GM18502 (cell line): ENCODE measurements at regions not wholly inside any gene's neighbourhood (a gene's known extent, or its start where the extent isn't known, plus 50 kb on each side); places are given as distances from the start of the nearest gene placed in this dataset.
"Not testable (repeated sequence)": the region's sequence is repeated elsewhere in the genome, so short reads cannot be mapped to it uniquely, and the experiment has no call there.

ENCODE experiments used
- ATAC-seq: cut with Tn5 transposase; IDR thresholded peaks from one replicate; pipeline ENCODE4 v1.9.1; 2021; ENCODE audit warnings: mild to moderate bottlenecking; ENCODE audit not compliant: unreplicated experiment, poor library complexity

GRCh38 chr4:187499956-187500355, 495.6 kb upstream of the ZFP42 start:
- no peak for ATAC-seq

- ATAC-seq: no peak
Observed at GRCh38 chr4:187500796-187501195, 494.8 kb upstream of the ZFP42 start.

- no peak for ATAC-seq
Observed at GRCh38 chr4:187501731-187502130, 493.8 kb upstream of the ZFP42 start.

- no peak for ATAC-seq
Observed at GRCh38 chr4:187504974-187505797, 490.4 kb upstream of the ZFP42 start.

GRCh38 chr4:187505798-187506141, 489.8 kb upstream of the ZFP42 start:
- ATAC-seq: not testable (repeated sequence)

GRCh38 chr4:187516224-187516623, 479.3 kb upstream of the ZFP42 start:
- no peak for ATAC-seq

- ATAC-seq: no peak
Observed at GRCh38 chr4:187541666-187542065, 453.9 kb upstream of the ZFP42 start.

- ATAC-seq: no peak
Observed at GRCh38 chr4:187544461-187545053, 451.0 kb upstream of the ZFP42 start.

GRCh38 chr4:187547316-187547715, 448.3 kb upstream of the ZFP42 start:
- no peak for ATAC-seq

- no peak for ATAC-seq
Observed at GRCh38 chr4:187550256-187550950, 445.2 kb upstream of the ZFP42 start.

- ATAC-seq: no peak
Observed at GRCh38 chr4:187552781-187553180, 442.8 kb upstream of the ZFP42 start.

- no peak for ATAC-seq
Observed at GRCh38 chr4:187555174-187555573, 440.4 kb upstream of the ZFP42 start.

GRCh38 chr4:187558391-187558790, 437.2 kb upstream of the ZFP42 start:
- ATAC-seq: no peak

- ATAC-seq: no peak
Observed at GRCh38 chr4:187562345-187562744, 433.2 kb upstream of the ZFP42 start.

GRCh38 chr4:187565416-187565815, 430.2 kb upstream of the ZFP42 start:
- ATAC-seq: no peak

GRCh38 chr4:187569871-187570270, 425.7 kb upstream of the ZFP42 start:
- no peak for ATAC-seq

- no peak for ATAC-seq
Observed at GRCh38 chr4:187575706-187576105, 419.9 kb upstream of the ZFP42 start.

- no peak for ATAC-seq
Observed at GRCh38 chr4:187576751-187577150, 418.8 kb upstream of the ZFP42 start.

GRCh38 chr4:187577941-187578480, 417.6 kb upstream of the ZFP42 start:
- no peak for ATAC-seq

- ATAC-seq: no peak
Observed at GRCh38 chr4:187586892-187587291, 408.7 kb upstream of the ZFP42 start.

GRCh38 chr4:187598196-187598595, 397.4 kb upstream of the ZFP42 start:
- no peak for ATAC-seq
